GM12892 (cell line): ENCODE measurements at regions not wholly inside any gene's neighbourhood (a gene's known extent, or its start where the extent isn't known, plus 50 kb on each side); places are given as distances from the start of the nearest gene placed in this dataset.

Experiments used
- POLR2A ChIP-seq: IDR thresholded peaks from 2 replicates; pipeline ENCODE4 v1.6.1; 2011; ENCODE audit warnings: low read depth, low read length, control low read depth
- POLR2AphosphoS5 ChIP-seq: IDR thresholded peaks from 2 replicates; pipeline ENCODE4 v1.6.1; 2011; ENCODE audit warnings: low read depth, low read length, control low read depth

DNA sequence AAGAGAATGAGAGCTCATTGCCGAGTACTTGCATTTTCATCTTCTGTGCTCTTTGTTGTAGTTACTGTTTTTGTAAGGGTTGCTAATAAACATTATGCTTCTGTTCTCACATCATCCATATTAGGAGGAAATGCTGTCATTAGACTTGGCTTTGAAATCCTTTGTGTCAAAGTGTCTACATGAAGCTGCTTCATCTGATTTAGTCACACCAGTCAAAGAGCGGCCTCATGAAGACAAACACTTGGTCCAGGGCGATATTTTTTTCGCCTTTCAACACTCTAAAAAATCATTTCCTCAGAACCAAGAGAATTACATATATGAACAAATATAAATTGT is 105.0 kb downstream of the SPRY2 start:
- no peak for TF ChIP-seq POLR2A
- TF ChIP-seq POLR2AphosphoS5: no peak
